ENCODE measurements at regions not wholly inside any gene's neighbourhood (a gene's known extent, or its start where the extent isn't known, plus 50 kb on each side); places are given as distances from the start of the nearest gene placed in this dataset.

DNA sequence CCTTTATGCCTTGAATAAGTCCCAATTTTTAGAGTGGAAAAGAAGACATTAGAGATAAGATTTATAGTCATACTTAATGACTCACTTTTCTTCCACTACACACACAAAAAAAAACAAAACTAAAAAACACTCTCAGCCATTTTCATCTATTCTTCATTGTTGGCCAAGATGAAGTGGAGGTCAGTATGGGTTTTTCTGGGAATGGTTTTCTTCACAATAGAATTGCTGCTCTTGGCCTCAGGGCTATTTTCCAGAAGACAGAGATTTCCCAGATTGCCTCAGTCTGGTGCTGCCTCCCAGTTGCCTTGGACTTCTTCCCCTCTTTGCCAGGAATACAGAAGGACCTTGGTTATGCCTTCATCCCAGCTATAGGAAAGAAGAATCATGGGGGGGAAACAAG, 463.7 kb downstream of the TMEM232 start:
- TF ChIP-seq, protein P1, sequence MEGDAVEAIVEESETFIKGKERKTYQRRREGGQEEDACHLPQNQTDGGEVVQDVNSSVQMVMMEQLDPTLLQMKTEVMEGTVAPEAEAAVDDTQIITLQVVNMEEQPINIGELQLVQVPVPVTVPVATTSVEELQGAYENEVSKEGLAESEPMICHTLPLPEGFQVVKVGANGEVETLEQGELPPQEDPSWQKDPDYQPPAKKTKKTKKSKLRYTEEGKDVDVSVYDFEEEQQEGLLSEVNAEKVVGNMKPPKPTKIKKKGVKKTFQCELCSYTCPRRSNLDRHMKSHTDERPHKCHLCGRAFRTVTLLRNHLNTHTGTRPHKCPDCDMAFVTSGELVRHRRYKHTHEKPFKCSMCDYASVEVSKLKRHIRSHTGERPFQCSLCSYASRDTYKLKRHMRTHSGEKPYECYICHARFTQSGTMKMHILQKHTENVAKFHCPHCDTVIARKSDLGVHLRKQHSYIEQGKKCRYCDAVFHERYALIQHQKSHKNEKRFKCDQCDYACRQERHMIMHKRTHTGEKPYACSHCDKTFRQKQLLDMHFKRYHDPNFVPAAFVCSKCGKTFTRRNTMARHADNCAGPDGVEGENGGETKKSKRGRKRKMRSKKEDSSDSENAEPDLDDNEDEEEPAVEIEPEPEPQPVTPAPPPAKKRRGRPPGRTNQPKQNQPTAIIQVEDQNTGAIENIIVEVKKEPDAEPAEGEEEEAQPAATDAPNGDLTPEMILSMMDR (IDR thresholded peaks at IDR 0.05) = no peak
- no peak for TF ChIP-seq POLR2AphosphoS5 (IDR thresholded peaks at IDR 0.05)
- no peak for TF ChIP-seq POLR2A (IDR thresholded peaks at IDR 0.05)
- TF ChIP-seq EP300 (IDR thresholded peaks at IDR 0.05) = no peak
